NCI-H1092 treated with DMSO at 0.1 percent for 48 hours (cell line): ENCODE measurements at regions not wholly inside any gene's neighbourhood (a gene's known extent, or its start where the extent isn't known, plus 50 kb on each side); places are given as distances from the start of the nearest gene placed in this dataset.
"Not testable (repeated sequence)": the region's sequence is repeated elsewhere in the genome, so short reads cannot be mapped to it uniquely, and the experiment has no call there.

Experiments
- DNase-seq: peaks from one replicate; lab custom pipeline; 2025; lab: John Stamatoyannopoulos, UW

GRCh38 chr9:74333384-74334032 is 163.6 kb upstream of the RORB start:
- no peak for DNase-seq

DNA sequence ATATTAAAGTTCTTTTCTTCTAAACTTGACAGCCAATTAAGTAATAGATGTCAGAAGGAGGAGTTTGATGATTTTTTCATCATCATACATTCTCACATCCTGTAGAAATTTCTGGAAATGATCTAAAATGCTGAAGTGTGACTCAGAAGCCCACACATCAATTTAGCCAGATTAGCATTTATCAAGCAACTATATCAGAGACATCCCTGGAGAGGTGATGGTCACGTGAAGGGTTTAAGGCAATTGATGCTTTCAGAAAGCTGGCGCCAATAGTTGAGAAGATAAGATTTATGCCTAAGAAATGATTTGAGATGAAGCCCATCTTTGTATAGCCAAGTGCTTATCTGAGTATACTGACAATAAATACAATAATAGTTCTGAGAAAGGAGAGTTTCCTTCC is 162.9 kb upstream of the RORB start:
- DNase-seq = no peak

- no peak for DNase-seq
Measured at GRCh38 chr9:74336161-74336560, 161.0 kb upstream of the RORB start.

DNA sequence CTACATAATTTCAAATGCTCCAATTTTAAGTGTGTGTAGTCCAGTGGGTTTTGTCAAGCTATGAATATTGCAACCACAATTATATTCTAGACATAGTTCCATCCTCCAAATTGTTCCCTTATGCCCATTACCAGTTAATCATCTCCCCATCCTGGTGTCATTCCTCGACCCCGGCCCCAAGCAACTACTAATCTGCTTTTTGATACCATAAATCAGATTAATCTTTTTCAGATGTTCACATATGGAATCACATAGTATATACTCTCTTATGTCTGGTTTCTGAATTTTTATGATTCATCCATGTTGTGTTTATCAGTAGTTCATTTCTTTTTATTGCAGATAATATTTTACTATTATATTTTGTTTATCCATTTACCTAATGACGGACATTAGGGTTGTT is 148.4 kb upstream of the RORB start:
- no peak for DNase-seq

DNA sequence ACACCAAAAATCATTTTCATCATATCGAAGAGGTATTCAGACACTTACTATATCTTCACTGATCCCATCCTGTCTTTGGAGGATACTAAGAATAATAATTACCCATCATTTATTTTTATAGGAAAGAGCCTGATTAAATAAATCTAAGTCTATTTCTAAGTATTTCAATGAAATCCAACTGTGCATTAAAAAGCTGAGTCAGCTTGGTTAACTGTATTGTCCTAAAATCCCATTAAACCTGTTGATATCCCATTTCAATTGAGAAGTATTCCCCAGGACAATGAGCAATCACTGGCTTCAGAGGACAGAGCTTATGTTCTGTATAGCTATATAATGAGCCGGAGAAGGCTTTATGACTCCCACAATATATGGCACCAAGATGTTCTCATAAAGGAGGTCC is 142.0 kb upstream of the RORB start:
- no peak for DNase-seq

- no peak for DNase-seq
Measured at GRCh38 chr9:74357577-74357976, 139.6 kb upstream of the RORB start.

DNA sequence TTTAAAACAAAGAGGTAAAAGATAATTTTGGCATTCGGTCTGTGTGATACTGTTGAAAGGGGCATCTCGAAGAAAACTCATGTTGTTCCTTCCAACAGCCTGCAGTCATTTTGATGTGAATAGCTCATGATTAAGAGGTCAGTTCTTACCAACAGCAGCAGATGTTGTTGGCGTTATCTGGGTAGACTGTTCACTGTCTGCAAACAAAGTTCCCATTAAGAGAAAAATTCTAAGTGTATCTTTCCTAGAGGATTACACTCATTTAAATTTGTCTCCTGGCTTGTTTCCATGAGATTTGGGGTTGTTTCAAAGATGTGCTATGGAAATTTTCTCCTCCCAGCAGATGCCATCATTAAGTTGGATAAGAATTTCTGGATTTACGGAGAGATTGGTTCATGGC is 138.2 kb upstream of the RORB start:
- DNase-seq = no peak

GRCh38 chr9:74361508-74361907 is 135.6 kb upstream of the RORB start:
- DNase-seq = no peak

DNA sequence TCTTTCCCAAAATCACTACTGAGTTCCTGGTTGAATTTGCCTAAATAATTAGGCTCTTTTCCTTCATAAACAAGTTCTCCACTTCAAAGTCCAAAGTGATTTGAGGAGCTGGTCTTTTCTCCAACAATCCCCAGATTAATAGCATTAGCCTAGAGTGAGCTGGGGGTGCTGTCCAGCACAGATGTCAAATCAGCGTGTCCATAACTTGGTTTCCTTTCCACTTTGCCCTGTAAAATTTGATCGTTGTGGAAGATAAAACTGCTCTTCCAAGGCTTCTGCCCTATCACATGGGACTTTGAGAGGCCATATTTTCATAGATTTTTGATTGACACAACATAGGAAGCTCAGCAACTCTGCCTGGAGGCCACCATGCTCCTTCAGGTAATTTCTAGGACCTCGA is 134.7 kb upstream of the RORB start:
- DNase-seq = no peak

- no peak for DNase-seq
Measured at GRCh38 chr9:74366111-74366510, 131.0 kb upstream of the RORB start.

DNA sequence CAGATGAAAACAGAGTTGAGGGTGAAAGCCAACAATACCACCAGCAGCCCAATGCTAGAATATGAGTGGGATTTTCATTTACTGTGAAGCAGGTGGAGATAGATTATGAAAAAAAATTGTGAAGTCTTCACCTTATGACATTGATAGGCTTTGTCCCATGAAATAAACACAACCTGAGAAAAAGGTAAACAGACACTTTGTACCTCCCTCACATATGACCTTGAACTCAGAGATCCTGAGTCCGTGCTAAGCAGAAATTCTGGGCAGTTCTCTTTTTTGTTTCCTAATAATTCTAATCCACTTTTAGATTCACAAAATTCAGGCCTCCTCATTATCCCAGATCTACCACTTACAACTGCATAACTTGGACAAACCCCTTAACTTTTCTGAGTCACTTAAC is 127.3 kb upstream of the RORB start:
- DNase-seq = no peak

DNA sequence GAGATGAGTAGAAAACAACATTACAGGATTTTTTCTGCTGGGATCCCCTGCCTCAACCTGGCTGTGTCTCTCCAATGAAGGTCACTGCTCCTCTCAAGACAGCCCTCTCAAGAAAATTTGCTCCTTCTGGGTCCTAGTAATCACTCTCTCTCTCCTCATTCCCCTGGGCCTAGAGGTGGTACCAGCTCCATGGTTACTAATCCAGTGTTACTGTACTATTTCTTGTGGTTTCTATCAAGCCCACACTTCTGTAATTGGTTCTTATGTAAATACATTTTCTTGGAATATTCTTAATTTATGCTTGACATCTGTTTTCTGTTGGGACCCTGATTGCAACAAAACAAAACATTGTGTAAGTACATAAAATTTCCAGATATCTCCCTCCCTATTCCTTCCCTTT is 123.8 kb upstream of the RORB start:
- DNase-seq = no peak

DNA sequence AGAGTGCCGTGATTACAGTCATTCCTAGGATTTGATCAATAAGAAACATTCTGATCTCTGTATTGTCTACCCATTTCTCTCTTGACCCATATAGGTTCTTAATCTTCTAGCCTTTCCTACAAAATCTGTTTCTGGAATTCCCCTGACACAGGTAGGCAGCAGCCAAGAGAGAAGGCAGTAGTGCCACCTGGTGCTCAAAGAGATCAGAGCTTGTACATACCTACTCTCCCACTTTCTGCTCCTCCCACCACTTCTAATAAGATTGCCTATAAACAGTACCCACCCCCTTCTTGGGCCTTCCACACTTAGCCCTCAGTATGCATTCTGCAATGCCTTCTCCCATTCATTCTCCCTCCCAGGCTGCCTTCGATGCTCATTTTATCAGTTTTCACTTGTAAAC is 117.4 kb upstream of the RORB start:
- peak; percentile 71 for DNase-seq

GRCh38 chr9:74391816-74392215 is 105.3 kb upstream of the RORB start:
- no peak for DNase-seq

DNA sequence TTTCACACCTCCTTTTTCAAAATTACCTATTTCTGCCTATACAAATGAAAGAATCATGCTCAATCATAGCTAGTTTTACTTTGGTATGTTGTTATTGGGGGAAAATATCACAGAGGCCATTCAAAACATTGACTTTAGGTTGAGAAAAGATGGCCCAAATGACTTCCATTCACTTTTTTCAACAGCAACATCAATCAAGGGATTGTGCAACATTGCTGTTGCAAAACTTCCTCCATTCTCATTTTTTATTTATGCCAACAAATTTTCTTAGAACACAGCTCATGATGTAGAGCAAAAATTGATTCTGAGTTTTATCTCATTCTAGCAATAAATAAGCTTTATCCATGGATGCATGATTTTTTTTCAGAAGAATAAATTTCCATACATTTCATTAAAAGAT is 93.6 kb upstream of the RORB start:
- DNase-seq = no peak

GRCh38 chr9:74404620-74405019 is 92.5 kb upstream of the RORB start:
- no peak for DNase-seq

- no peak for DNase-seq
Measured at GRCh38 chr9:74407166-74407565, 90.0 kb upstream of the RORB start.

DNA sequence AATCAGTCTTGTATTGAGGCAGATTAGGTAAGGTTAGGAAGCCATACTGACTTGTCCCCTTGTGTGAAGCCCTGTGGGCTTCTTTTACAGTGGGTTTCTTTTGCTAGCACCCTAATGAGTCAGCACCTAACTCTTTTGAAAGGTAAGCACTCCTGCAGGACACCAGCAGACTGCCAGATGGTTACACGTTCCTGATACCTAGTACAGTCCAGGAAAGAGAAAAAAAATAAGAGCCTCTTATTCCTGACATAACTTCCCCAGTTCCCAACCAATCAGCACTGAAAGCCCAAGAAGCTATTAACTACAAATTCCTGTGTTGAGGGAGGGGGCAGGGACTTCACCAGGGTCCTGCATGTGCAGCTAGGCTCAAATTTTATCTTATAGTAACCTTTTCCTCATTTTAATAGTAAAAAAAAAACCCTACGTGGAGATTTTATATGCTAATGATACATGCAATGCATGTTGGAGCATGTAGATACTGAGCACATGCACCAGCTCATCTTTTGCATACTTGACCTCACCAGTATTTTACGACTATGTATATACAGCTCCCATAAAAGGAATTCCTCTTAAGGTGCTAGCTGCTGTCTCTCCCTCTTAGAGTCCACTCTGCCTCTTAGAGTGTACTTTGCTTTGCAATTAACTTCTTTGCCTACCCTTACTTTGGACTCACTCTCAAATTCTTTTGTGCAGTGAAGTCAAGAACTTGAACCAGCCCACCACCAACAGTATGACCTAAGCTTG is 84.7 kb upstream of the RORB start:
- DNase-seq = no peak

DNA sequence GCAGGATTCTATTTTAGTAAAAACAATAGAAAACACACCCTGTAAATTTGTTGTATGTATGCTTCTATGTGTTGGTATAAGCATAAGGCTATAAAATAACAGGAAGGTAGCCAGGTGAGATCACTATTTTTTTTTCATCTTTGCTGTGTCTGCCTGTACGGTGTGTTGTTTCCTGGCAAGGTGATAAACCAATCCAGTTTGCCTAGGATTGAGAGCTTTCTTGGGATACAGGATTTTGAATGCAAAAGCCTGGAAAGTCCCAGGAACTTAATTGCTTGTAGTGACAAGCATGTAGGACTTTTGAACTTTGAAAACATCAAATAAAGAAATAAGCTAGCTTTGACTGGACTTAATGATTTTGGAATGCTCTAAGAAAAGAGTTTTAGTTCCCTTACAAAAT is 83.3 kb upstream of the RORB start:
- DNase-seq = no peak

DNA sequence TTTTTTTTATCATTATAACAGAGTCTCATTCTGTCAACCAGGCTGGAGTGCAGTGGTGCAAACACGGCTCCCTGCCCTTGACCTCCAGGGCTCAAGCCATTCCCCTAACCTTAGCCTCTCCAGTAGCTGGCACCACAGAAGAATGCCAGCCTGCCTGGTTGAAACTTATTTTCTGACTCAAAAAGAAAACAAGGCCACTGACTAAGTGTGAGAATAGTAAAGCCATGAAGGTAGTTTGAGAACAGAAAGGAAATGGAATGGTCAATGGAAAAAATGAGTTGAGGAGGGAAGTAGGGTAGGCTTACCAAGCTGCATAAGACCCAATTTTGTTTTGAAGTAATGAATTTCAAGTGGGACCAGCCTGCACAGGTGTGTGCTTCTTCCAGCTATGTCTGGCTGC is 82.8 kb upstream of the RORB start:
- no peak for DNase-seq

- DNase-seq = no peak
Measured at GRCh38 chr9:74415995-74416394, 81.1 kb upstream of the RORB start.

- not testable (repeated sequence) for DNase-seq
Measured at GRCh38 chr9:74424488-74424887, 72.6 kb upstream of the RORB start.

GRCh38 chr9:74431467-74431866 is 65.7 kb upstream of the RORB start:
- DNase-seq = no peak
